HCT116 (cell line): ENCODE measurements at regions not wholly inside any gene's neighbourhood (a gene's known extent, or its start where the extent isn't known, plus 50 kb on each side); places are given as distances from the start of the nearest gene placed in this dataset.
"Not testable (repeated sequence)": the region's sequence is repeated elsewhere in the genome, so short reads cannot be mapped to it uniquely, and the experiment has no call there.

Source experiments
- ATAC-seq: fragments of 200-7000 bp; cut with Tn5 transposase; 2 replicates; pipeline ENCODE4 v1.9.1; 2020; ENCODE audit warnings: mild to moderate bottlenecking, moderate library complexity
- BruUV-seq: library from RNA; stranded (reverse); fragments of 400-500 nt; replicated peaks from 2 replicates; lab custom pipeline; 2021; lab: Mats Ljungman, UMichigan
- CTCF ChIA-PET: fragments of 300-600 bp; sonication (Branson Sonifier 250); formaldehyde crosslinking; loops from one replicate; lab custom pipeline; 2021; ENCODE audit warnings: antibody characterized with exemption; lab: Charles Lee
- POLR2A ChIA-PET: fragments of 300-600, 350-600 bp; sonication (Branson Sonifier 250); formaldehyde crosslinking; loops from one replicate; lab custom pipeline; 2021; ENCODE audit warnings: antibody characterized with exemption; lab: Charles Lee
- RAD21 ChIA-PET, 2 experiments: fragments of 300-600 bp; sonication (Branson Sonifier 250); formaldehyde crosslinking; loops; one replicate each; lab custom pipeline; 2023; ENCODE audit warnings: low total read pairs in 2 of 2; ENCODE audit not compliant: uncharacterized antibody in 2 of 2, unreplicated experiment in 2 of 2, low non-redundant PET in 1 of 2; lab: Charles Lee
- DNase-seq: peaks from one replicate; pipeline ENCODE4 v3.0.0-alpha.2; 2010; ENCODE audit warnings: low read depth, low spot score
- H2AFZ ChIP-seq: fragments of 200-600 bp; shearing (Covaris generic), sonication (generic); 2 replicates; pipeline ENCODE4 v1.6.1; 2017; ENCODE audit warnings: low read depth, mixed run types, mixed read lengths, antibody characterized with exemption, low read length; ENCODE audit not compliant: poor library complexity, severe bottlenecking
- H3K27ac ChIP-seq: 2 replicates; pipeline ENCODE4 v1.5.1; 2012; ENCODE audit warnings: low read depth, low read length
- H3K27me3 ChIP-seq: fragments of 200-600 bp; sonication (generic); 2 replicates; pipeline ENCODE4 v1.6.1; 2016; ENCODE audit warnings: mixed run types, low read length, mixed read lengths; ENCODE audit not compliant: insufficient read depth
- H3K36me3 ChIP-seq, 2 experiments: fragments of 200-500 bp in 1 of 2; fragments of 200-600 bp in 1 of 2; sonication (Bioruptor generic) in 1 of 2; sonication (generic) in 1 of 2; 2 replicates each; pipeline versions ENCODE4 v1.5.1 to v1.6.1; 2014 to 2016; ENCODE audit warnings: low read length in 2 of 2, inconsistent platforms in 1 of 2, mixed read lengths in 1 of 2, mixed run types in 1 of 2; ENCODE audit not compliant: insufficient read depth in 2 of 2, control insufficient read depth in 1 of 2
- H3K4me1 ChIP-seq, 2 experiments: fragments of 200-600 bp in 1 of 2; sonication (generic) in 1 of 2; 2 replicates each; pipeline versions ENCODE4 v1.5.1 to v1.6.1; 2012 to 2017; ENCODE audit warnings: low read length in 2 of 2, inconsistent platforms in 1 of 2, mild to moderate bottlenecking in 1 of 2, mixed read lengths in 1 of 2, mixed run types in 1 of 2, moderate library complexity in 1 of 2; ENCODE audit not compliant: insufficient read depth in 2 of 2, control insufficient read depth in 1 of 2
- H3K4me2 ChIP-seq: fragments of 200-600 bp; sonication (generic); 2 replicates; pipeline ENCODE4 v1.6.1; 2017; ENCODE audit warnings: mixed run types, low read length, mixed read lengths
- H3K4me3 ChIP-seq, 2 experiments: fragments of 200-600 bp in 1 of 2; sonication (generic) in 1 of 2; replicated peaks in 1 of 2; 2 replicates each; pipeline ENCODE4 v1.5.1; 2011 to 2016; ENCODE audit warnings: low read length in 2 of 2, control low read depth in 1 of 2, low read depth in 1 of 2, mild to moderate bottlenecking in 1 of 2, mixed read lengths in 1 of 2, mixed run types in 1 of 2
- H3K79me2 ChIP-seq: fragments of 200-600 bp; sonication (generic); 2 replicates; pipeline ENCODE4 v1.6.1; 2017; ENCODE audit warnings: mild to moderate bottlenecking, mixed run types, low read length, moderate library complexity, mixed read lengths; ENCODE audit not compliant: insufficient read depth
- H3K9ac ChIP-seq: fragments of 200-600 bp; sonication (generic); 2 replicates; pipeline ENCODE4 v1.6.1; 2016; ENCODE audit warnings: low read length, mixed read lengths
- H3K9me2 ChIP-seq: fragments of 200-600 bp; sonication (generic), shearing (Covaris generic); 2 replicates; pipeline ENCODE4 v1.6.1; 2017; ENCODE audit warnings: mixed run types, mild to moderate bottlenecking, moderate library complexity; ENCODE audit not compliant: insufficient read depth
- H3K9me3 ChIP-seq, 2 experiments: fragments of 200-500 bp in 1 of 2; fragments of 200-600 bp in 1 of 2; sonication (Bioruptor generic) in 1 of 2; sonication (generic) in 1 of 2; 2 replicates each; pipeline ENCODE4 v1.6.1; 2014 to 2017; ENCODE audit warnings: low read length in 2 of 2, mixed read lengths in 2 of 2, inconsistent platforms in 1 of 2, low read depth in 1 of 2, mild to moderate bottlenecking in 1 of 2, mixed run types in 1 of 2, moderate library complexity in 1 of 2; ENCODE audit not compliant: control insufficient read depth in 1 of 2, insufficient read depth in 1 of 2
- H4K20me1 ChIP-seq: fragments of 200-600 bp; sonication (generic), shearing (Covaris generic); 2 replicates; pipeline ENCODE4 v1.6.1; 2017; ENCODE audit warnings: mixed run types, mild to moderate bottlenecking, moderate library complexity; ENCODE audit not compliant: insufficient read depth
- CTCF ChIP-seq, 3 experiments: fragments of 200-600 bp in 1 of 3; sonication (generic) in 1 of 3; IDR thresholded peaks in 2 of 3; conservative IDR thresholded peaks in 1 of 3; 2 replicates each; pipeline ENCODE4 v1.5.1; 2012 to 2017; ENCODE audit warnings: low read depth in 2 of 3, low read length in 2 of 3, antibody characterized with exemption in 1 of 3, borderline replicate concordance in 1 of 3, control low read depth in 1 of 3, mild to moderate bottlenecking in 1 of 3, mixed read lengths in 1 of 3, mixed run types in 1 of 3, moderate library complexity in 1 of 3; ENCODE audit not compliant: insufficient read depth in 1 of 3
- SIN3A ChIP-seq: IDR thresholded peaks from 2 replicates; pipeline ENCODE4 v1.6.1; 2012; ENCODE audit warnings: low read depth
- ZFX ChIP-seq: fragments of 450-650 bp; IDR thresholded peaks from 2 replicates; pipeline ENCODE4 v1.6.1; 2017
- ZNF274 ChIP-seq: fragments of 200-500 bp; sonication (Bioruptor generic); IDR thresholded peaks from 2 replicates; pipeline ENCODE4 v1.6.1; 2014; ENCODE audit warnings: mild to moderate bottlenecking, low read depth, low read length, inconsistent platforms
- intact Hi-C: fragments of 100-400 bp; cut with micrococcal nuclease; formaldehyde crosslinking; loops from 2 replicates; pipeline ENCODE4 v1.10.0; 2022
- TF ChIP-seq, protein P1 (sequence below): IDR thresholded peaks from 2 replicates; pipeline ENCODE4 v1.6.1; 2012

- TF ChIP-seq CTCF (IDR thresholded peaks at IDR 0.05 in 2 of 3, conservative IDR thresholded peaks at IDR 0.05 in 1 of 3; ENCODE audit: borderline replicate concordance in 1 of 3, insufficient read depth in 1 of 3, low read depth in 2 of 3, low read length in 2 of 3) (no peak), ZFX (no peak), SIN3A (no peak), ZNF274 (no peak)
- TF ChIP-seq, protein P1, sequence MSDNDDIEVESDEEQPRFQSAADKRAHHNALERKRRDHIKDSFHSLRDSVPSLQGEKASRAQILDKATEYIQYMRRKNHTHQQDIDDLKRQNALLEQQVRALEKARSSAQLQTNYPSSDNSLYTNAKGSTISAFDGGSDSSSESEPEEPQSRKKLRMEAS, result no peak
- TF ChIP-seq, all 23 proteins: peak for 0
These were observed 430.4 kb downstream of the TFEC start (continued) for GRCh38 chr7:115600207-115600606.

DNA sequence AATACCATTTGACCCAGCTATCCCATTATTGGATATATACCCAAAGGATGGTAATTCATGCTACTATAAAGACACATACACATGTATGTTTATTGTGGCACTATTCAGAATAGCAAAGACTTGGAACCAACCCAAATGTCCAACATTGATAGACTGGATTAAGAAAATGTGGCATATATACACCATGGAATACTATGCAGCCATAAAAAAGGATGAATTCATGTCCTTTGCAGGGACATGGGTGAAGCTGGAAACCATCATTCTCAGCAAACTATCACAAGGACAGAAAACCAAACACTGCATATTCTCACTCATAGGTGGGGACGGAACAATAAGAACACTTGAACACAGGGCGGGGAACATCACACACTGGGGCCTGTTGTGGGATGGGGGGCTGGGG, 431.4 kb downstream of the TFEC start:
- intact Hi-C loops, DNase-seq, H3K9me3 ChIP-seq, BruUV-seq, H3K27me3 ChIP-seq, RAD21 ChIA-PET, H3K27ac ChIP-seq, CTCF ChIA-PET, POLR2A ChIA-PET, ATAC-seq, H3K9ac ChIP-seq, H2AFZ ChIP-seq, H3K4me1 ChIP-seq, H3K9me2 ChIP-seq, H3K4me3 ChIP-seq, H4K20me1 ChIP-seq, H3K4me2 ChIP-seq, H3K79me2 ChIP-seq, H3K36me3 ChIP-seq: not testable (repeated sequence)

- BruUV-seq, POLR2A ChIA-PET, H4K20me1 ChIP-seq: not testable (repeated sequence)
These were observed 433.3 kb downstream of the TFEC start for GRCh38 chr7:115597220-115597619.

More at GRCh38 chr7:115597220-115597619, 433.3 kb downstream of the TFEC start:
- H3K27ac ChIP-seq, H3K4me2 ChIP-seq, intact Hi-C loops, H3K9me3 ChIP-seq, H3K9ac ChIP-seq, H2AFZ ChIP-seq, DNase-seq, H3K79me2 ChIP-seq, H3K9me2 ChIP-seq, H3K36me3 ChIP-seq, RAD21 ChIA-PET, ATAC-seq, CTCF ChIA-PET, H3K4me3 ChIP-seq, H3K27me3 ChIP-seq, H3K4me1 ChIP-seq: not testable (repeated sequence)
